GM13977 (cell line): ENCODE measurements at regions not wholly inside any gene's neighbourhood (a gene's known extent, or its start where the extent isn't known, plus 50 kb on each side); places are given as distances from the start of the nearest gene placed in this dataset.

ENCODE experiments used
- DNase-seq: peaks from one replicate; pipeline ENCODE4 v3.0.0; 2012; ENCODE audit warnings: low spot score
- in situ Hi-C: fragments of 300-500 bp; cut with MboI; formaldehyde crosslinking; loops from one replicate; pipeline ENCODE4 v1.12.0; 2022; ENCODE audit warnings: low sequenced_read_pairs, low pct_unique_long_range_greater_than_20kb, mixed read lengths, inconsistent platforms; ENCODE audit not compliant: unreplicated experiment
- TF ChIP-seq, protein P1 (sequence below): IDR thresholded peaks from 2 replicates; pipeline ENCODE4 v1.5.1; 2012; ENCODE audit warnings: mild to moderate bottlenecking, control low read depth; ENCODE audit not compliant: insufficient read depth; ENCODE audit errors: extremely low read depth, missing control alignments

DNA sequence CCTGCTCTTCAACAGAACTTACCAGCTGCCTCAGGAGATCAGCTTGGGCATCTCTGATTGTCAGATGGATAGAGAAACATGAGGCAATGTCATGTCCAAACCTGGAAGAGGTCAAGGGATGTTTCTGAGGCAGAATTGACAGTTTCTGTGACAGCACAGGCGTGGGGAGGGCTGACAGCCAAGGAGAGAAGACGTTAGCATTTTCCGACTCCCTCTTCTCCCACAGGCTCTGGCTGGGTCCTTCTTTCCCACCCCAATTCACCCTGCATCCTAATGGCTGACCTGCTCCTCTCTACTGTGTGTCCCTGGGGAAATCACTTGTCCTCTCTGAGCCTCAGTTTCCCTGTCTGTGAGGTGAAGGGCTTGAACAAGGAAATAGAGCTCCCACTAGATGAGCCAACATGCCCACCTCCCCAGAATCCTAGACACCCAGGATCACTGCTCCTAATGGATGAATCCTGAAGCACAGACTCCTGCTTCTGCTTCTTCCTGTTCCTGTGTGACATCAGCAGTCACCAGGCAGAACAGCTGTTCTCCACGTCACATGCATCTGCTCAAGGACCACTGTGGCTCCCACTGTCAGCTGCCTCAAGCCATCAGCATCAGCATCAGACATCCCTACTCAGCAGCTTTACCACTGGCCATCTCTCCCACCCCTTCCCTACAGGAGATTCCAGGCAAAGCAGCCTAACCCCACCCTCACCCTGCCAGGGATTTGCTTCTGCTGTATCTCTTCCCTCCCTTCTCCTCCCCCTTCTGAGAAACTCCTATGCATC lies 408.0 kb downstream of the MATN1 start:
- in situ Hi-C loops = no loop called here
- TF ChIP-seq, protein P1, sequence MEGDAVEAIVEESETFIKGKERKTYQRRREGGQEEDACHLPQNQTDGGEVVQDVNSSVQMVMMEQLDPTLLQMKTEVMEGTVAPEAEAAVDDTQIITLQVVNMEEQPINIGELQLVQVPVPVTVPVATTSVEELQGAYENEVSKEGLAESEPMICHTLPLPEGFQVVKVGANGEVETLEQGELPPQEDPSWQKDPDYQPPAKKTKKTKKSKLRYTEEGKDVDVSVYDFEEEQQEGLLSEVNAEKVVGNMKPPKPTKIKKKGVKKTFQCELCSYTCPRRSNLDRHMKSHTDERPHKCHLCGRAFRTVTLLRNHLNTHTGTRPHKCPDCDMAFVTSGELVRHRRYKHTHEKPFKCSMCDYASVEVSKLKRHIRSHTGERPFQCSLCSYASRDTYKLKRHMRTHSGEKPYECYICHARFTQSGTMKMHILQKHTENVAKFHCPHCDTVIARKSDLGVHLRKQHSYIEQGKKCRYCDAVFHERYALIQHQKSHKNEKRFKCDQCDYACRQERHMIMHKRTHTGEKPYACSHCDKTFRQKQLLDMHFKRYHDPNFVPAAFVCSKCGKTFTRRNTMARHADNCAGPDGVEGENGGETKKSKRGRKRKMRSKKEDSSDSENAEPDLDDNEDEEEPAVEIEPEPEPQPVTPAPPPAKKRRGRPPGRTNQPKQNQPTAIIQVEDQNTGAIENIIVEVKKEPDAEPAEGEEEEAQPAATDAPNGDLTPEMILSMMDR = no peak
- DNase-seq = no peak

DNA sequence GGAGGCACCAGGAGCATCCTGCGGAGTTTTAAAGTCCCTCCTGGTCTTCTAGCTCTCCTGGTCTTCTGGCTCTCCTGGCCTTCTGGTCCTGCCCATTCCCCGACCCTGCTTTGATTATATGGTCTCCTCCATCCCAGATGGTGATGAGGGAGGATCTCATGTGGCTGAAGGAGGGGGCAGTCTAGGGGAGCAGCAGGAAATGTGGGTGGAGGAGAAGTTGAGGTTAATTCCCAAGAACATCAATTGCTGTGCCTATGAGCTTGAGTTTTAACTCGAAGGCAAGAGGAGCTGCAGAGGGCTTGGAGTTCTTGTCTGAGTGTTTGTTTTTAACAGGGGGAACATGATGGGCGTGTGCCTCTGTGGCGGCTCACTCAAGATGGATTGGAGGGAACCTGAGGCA lies 408.8 kb downstream of the MATN1 start:
- in situ Hi-C loops = no loop called here
- no peak for DNase-seq
- TF ChIP-seq, protein P1 = no peak

DNA sequence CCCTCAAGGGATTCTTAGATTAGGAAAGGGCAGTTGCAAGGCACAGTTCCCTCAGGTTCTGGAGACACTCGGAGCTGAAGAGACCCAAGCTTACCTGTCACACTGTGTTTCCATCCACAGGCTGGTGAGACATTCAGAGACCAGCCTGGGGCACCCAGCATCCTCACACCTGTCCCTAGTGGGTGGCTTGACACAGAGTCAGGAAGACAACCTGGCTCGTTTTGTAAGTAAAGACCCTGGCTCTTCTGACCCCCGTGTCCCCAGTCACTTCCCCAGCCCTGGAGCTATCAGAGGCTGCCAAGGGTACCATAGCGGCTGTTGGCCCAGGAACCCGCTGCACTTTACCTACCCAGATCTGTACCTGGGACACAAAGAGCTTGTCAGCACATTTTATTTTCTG lies 409.8 kb downstream of the MATN1 start:
- in situ Hi-C loops = no loop called here
- DNase-seq = no peak
- TF ChIP-seq, protein P1 = no peak

DNA sequence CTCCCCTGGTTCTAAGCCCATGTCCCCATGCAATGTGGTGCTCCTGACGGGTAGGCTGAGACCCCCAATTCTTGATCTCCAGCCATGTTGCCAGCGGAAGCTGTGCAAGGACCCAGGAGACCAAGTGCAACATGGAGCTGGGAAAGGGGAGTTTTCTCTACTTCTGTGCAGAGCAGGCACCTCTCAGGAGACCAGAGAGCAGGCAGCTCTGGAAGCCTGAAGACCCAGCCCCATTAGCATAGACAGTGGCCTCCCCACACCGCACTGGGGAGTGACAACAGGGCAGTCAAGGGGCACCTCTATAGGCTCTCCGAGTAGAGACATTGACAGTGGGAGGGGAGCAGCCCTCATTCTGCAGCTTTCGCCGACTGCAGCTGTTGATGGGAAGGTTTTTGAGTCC lies 410.2 kb downstream of the MATN1 start:
- TF ChIP-seq, protein P1 = no peak
- in situ Hi-C loops = no loop called here
- no peak for DNase-seq

DNA sequence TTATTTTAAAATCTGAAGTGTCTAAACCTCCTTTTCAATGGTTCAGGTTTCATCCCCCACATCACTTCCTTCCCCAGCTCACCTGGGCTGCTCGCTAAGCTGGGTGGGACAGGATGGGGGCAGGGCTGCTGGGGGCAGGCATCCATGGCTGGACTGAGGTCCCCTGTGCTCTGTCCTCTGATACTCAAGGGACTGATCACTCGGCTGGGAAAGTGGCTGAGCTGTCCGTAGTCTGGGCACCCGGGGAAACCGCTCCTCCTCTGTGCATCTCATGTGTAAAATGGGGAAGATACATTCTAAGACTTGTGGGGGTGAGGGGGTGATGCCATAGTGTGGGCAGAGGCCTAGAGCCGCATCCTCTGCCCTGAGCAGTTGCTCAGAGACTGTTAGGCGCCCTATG lies 411.2 kb downstream of the MATN1 start:
- TF ChIP-seq, protein P1 = no peak
- in situ Hi-C loops = no loop called here
- no peak for DNase-seq

DNA sequence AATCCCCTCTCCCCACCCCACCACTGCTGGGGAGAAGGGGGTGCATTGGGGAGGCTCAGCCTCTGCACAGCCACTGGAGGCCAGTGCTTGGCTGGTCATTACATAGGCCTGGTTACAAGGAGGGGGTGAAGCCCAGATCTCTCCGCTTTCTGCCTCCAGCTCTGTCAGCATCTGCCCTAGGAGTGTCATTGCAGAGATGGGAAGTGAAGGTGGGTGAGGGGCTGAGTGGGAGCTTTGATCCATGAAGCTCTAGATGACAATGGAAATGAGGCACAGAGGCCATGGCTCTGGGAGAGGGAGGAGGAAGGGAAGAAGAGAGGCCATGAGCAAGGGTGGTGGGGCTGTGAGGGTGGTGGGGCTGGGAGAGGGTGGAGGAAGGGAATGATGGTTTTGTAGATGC lies 411.6 kb downstream of the MATN1 start:
- TF ChIP-seq, protein P1 = no peak
- DNase-seq = no peak
- in situ Hi-C loops = no loop called here
